CD4-positive, alpha-beta T cell (primary cell): ENCODE measurements at regions not wholly inside any gene's neighbourhood (a gene's known extent, or its start where the extent isn't known, plus 50 kb on each side); places are given as distances from the start of the nearest gene placed in this dataset.

Experiments
- ATAC-seq: fragments of 200-7000 bp; cut with Tn5 transposase; one replicate; pipeline ENCODE4 v1.10.0; 2022; ENCODE audit warnings: mild to moderate bottlenecking; ENCODE audit not compliant: poor library complexity
- CTCF ChIA-PET: fragments of 350-600 bp; sonication (Branson Sonifier 250); formaldehyde crosslinking; loops from one replicate; lab custom pipeline; 2021; ENCODE audit warnings: antibody characterized with exemption, inconsistent platforms; lab: Charles Lee
- POLR2A ChIA-PET: fragments of 350-600 bp; sonication (Branson Sonifier 250); formaldehyde crosslinking; loops from one replicate; lab custom pipeline; 2021; ENCODE audit warnings: antibody characterized with exemption, inconsistent platforms; lab: Charles Lee
- DNase-seq, 14 experiments: peaks; one replicate each; pipeline ENCODE4 v3.0.0-alpha.2; 2013 to 2020; ENCODE audit warnings: mixed read lengths in 2 of 14
- H3K27ac ChIP-seq, 2 donors: one replicate each; pipeline versions ENCODE4 v1.5.1 to v1.7.0; 2013; ENCODE audit warnings: low read length in 2 of 2, low read depth in 1 of 2, mild to moderate bottlenecking in 1 of 2
- H3K27me3 ChIP-seq, 2 experiments: 1 replicate in 1 of 2; 2 replicates in 1 of 2; pipeline versions ENCODE4 v1.6.1 to v1.7.0; 2013; ENCODE audit warnings: low read length in 2 of 2, control low read depth in 1 of 2, mild to moderate bottlenecking in 1 of 2, moderate library complexity in 1 of 2; ENCODE audit not compliant: insufficient read depth in 2 of 2, control insufficient read depth in 1 of 2
- H3K36me3 ChIP-seq: one replicate; pipeline ENCODE4 v1.6.1; 2013; ENCODE audit warnings: low read length, control low read depth; ENCODE audit not compliant: insufficient read depth
- H3K4me1 ChIP-seq: one replicate; pipeline ENCODE4 v1.6.1; 2013; ENCODE audit warnings: low read length, control low read depth; ENCODE audit not compliant: insufficient read depth
- H3K4me3 ChIP-seq: one replicate; pipeline ENCODE4 v1.5.1; 2013; ENCODE audit warnings: mild to moderate bottlenecking, low read length, moderate library complexity
- H3K9me3 ChIP-seq, 2 experiments: 1 replicate in 1 of 2; 2 replicates in 1 of 2; pipeline versions ENCODE4 v1.6.1 to v1.7.0; 2013; ENCODE audit warnings: low read length in 2 of 2, mild to moderate bottlenecking in 2 of 2, control low read depth in 1 of 2, moderate library complexity in 1 of 2; ENCODE audit not compliant: control insufficient read depth in 1 of 2, insufficient read depth in 1 of 2
- H3K27ac Mint-ChIP-seq: one replicate; pipeline ENCODE4 v1.8.0; 2020; ENCODE audit warnings: mixed read lengths
- H3K27me3 Mint-ChIP-seq: one replicate; pipeline ENCODE4 v1.8.0; 2021; ENCODE audit warnings: mixed read lengths
- H3K36me3 Mint-ChIP-seq: one replicate; pipeline ENCODE4 v1.8.0; 2021; ENCODE audit warnings: low read depth, mixed read lengths
- H3K4me1 Mint-ChIP-seq: one replicate; pipeline ENCODE4 v1.8.0; 2021; ENCODE audit warnings: low read depth, mixed read lengths
- H3K4me3 Mint-ChIP-seq: one replicate; pipeline ENCODE4 v1.8.0; 2020; ENCODE audit warnings: mild to moderate bottlenecking, mixed read lengths
- H3K9me3 Mint-ChIP-seq: one replicate; pipeline ENCODE4 v1.8.0; 2020; ENCODE audit warnings: mixed read lengths
- intact Hi-C, 2 experiments: fragments of 100-400 bp; cut with DNase I in 1 of 2; cut with micrococcal nuclease in 1 of 2; formaldehyde crosslinking; loops; one replicate each; pipeline versions ENCODE4 v1.15.1 to v1.9.0; 2023 to 2025; cut with DNase I, micrococcal nuclease
- TF ChIP-seq, protein P1 (sequence below): fragments of 200-600 bp; IDR thresholded peaks from one replicate; pipeline ENCODE4 v1.8.0; 2022; ENCODE audit warnings: antibody characterized with exemption, mild to moderate bottlenecking

DNA sequence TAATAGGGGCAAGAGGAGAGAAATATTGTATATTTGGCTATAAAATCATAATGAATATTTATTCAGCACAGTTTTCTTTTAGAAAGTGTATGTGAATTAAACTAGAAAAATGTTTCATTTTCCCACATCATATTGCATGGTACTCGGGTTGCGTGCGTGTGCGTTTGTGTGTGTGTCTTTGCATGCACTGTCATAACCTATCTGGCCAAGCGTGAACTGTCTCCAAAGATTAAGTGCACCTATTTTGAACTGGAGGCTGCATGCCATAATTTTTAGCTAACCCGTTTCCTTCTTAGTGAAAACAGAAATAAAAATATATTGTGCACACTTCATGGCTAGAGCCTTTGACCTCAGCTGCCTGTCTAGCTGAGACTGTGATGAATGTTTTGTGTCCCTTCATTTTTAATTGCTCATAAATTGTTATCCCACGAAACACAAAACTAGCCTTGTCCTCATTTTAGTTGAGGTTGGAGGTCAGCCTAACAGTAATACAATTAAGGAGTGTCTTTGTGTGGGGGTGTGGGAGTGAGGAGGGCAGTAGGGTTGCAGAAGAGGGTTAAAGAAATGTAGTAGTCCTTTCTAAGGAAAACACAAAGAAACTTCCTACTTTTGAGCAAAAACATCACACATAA is 336.1 kb upstream of the POU3F2 start:
- no peaks in the 10 kb centered on the region for H3K9me3 ChIP-seq

DNA sequence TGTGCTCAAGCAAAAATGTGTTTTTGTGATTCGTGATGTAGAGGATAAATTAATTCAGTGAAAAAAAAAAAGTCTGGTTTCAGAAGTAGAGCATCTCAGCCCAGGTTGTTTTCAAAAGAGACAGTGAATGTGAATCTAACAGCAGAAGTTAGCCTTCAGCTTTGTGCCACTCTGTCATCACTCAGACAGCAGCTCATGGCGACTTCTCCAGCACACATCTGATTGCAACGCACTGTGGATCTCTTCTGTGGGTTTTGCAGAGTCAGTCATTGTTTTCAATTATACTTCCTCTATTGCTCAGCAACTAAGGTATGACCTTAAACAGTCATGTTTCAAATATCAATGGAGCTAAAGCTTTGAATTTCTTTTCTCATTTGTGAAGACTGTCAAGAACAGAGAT is 335.5 kb upstream of the POU3F2 start:
- intact Hi-C loops, result no loop called here
- no peak overlapping the region for H3K4me3 Mint-ChIP-seq

More for the DNA sequence above, 336.1 kb upstream of the POU3F2 start:
- ATAC-seq (no peak), DNase-seq (no peak)
- no peak overlapping the region for H3K27ac ChIP-seq
- no peak overlapping the region for H3K4me3 ChIP-seq
- POLR2A ChIA-PET, result no interaction called here
- no peaks in the 10 kb centered on the region for H3K4me1 ChIP-seq
- no peaks in the 10 kb centered on the region for H3K36me3 Mint-ChIP-seq
- no peak overlapping the region for H3K4me3 Mint-ChIP-seq
- no peaks in the 10 kb centered on the region for H3K27me3 ChIP-seq
- CTCF ChIA-PET, result no interaction called here
- H3K36me3 ChIP-seq, result no peaks in the 10 kb centered on the region
- no peak overlapping the region for H3K27ac Mint-ChIP-seq
- no peaks in the 10 kb centered on the region for H3K27me3 Mint-ChIP-seq
- intact Hi-C loops, result no loop called here
- H3K9me3 Mint-ChIP-seq, result no peaks in the 10 kb centered on the region
- no peaks in the 10 kb centered on the region for H3K4me1 Mint-ChIP-seq
- TF ChIP-seq, protein P1, sequence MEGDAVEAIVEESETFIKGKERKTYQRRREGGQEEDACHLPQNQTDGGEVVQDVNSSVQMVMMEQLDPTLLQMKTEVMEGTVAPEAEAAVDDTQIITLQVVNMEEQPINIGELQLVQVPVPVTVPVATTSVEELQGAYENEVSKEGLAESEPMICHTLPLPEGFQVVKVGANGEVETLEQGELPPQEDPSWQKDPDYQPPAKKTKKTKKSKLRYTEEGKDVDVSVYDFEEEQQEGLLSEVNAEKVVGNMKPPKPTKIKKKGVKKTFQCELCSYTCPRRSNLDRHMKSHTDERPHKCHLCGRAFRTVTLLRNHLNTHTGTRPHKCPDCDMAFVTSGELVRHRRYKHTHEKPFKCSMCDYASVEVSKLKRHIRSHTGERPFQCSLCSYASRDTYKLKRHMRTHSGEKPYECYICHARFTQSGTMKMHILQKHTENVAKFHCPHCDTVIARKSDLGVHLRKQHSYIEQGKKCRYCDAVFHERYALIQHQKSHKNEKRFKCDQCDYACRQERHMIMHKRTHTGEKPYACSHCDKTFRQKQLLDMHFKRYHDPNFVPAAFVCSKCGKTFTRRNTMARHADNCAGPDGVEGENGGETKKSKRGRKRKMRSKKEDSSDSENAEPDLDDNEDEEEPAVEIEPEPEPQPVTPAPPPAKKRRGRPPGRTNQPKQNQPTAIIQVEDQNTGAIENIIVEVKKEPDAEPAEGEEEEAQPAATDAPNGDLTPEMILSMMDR, result no peak

GRCh38 chr6:98514073-98514720 is 320.2 kb upstream of the POU3F2 start:
- Mint-ChIP-seq H3K4me1 (no peaks in the 10 kb centered on the region), H3K9me3 (no peaks in the 10 kb centered on the region), H3K27me3 (no peaks in the 10 kb centered on the region), H3K4me3 (no peak overlapping the region), H3K27ac (no peak overlapping the region), H3K36me3 (no peaks in the 10 kb centered on the region)
- TF ChIP-seq, protein P1, result no peak
- no peaks in the 10 kb centered on the region for H3K9me3 ChIP-seq
- POLR2A ChIA-PET, result no interaction called here
- H3K27me3 ChIP-seq, result no peaks in the 10 kb centered on the region
- H3K27ac ChIP-seq, result no peak overlapping the region
- H3K36me3 ChIP-seq, result no peaks in the 10 kb centered on the region
- DNase-seq, result no peak
- no peaks in the 10 kb centered on the region for H3K4me1 ChIP-seq
- H3K4me3 ChIP-seq, result no peak overlapping the region
- ATAC-seq, result no peak
- CTCF ChIA-PET, result no interaction called here
- intact Hi-C loops, result no loop called here

More for the DNA sequence above, 335.5 kb upstream of the POU3F2 start:
- H3K36me3 ChIP-seq, result no peaks in the 10 kb centered on the region
- POLR2A ChIA-PET, result no interaction called here
- TF ChIP-seq, protein P1, result no peak
- H3K36me3 Mint-ChIP-seq, result no peaks in the 10 kb centered on the region
- no peaks in the 10 kb centered on the region for H3K9me3 ChIP-seq
- no peaks in the 10 kb centered on the region for H3K4me1 Mint-ChIP-seq
- no peak overlapping the region for H3K27ac Mint-ChIP-seq
- no peaks in the 10 kb centered on the region for H3K4me1 ChIP-seq
- no peaks in the 10 kb centered on the region for H3K27me3 Mint-ChIP-seq
- H3K27me3 ChIP-seq, result no peaks in the 10 kb centered on the region
- no peaks in the 10 kb centered on the region for H3K9me3 Mint-ChIP-seq
- DNase-seq, result no peak
- CTCF ChIA-PET, result no interaction called here
- ATAC-seq, result no peak
- no peak overlapping the region for H3K4me3 ChIP-seq
- no peak overlapping the region for H3K27ac ChIP-seq
